CD4-positive, alpha-beta memory T cell (primary cell): ENCODE measurements at regions not wholly inside any gene's neighbourhood (a gene's known extent, or its start where the extent isn't known, plus 50 kb on each side); places are given as distances from the start of the nearest gene placed in this dataset.

Experiments
- CTCF ChIA-PET: fragments of 350-600 bp; sonication (Branson Sonifier 250); formaldehyde crosslinking; loops from one replicate; lab custom pipeline; 2021; ENCODE audit warnings: inconsistent platforms; ENCODE audit not compliant: partially characterized antibody; lab: Charles Lee
- POLR2A ChIA-PET: fragments of 350-600 bp; sonication (Branson Sonifier 250); formaldehyde crosslinking; loops from one replicate; lab custom pipeline; 2021; ENCODE audit not compliant: partially characterized antibody; lab: Charles Lee
- DNase-seq, 5 donors: peaks; one replicate each; pipeline versions ENCODE4 v3.0.0 to v3.0.0-alpha.2; 2020 to 2022; ENCODE audit warnings: mixed read lengths in 1 of 5
- H3K27ac ChIP-seq: one replicate; pipeline ENCODE4 v1.7.0; 2013; ENCODE audit warnings: low read depth, low read length
- H3K27me3 ChIP-seq: 2 replicates; pipeline ENCODE4 v1.7.0; 2013; ENCODE audit warnings: mild to moderate bottlenecking, low read length, moderate library complexity; ENCODE audit not compliant: insufficient read depth
- H3K36me3 ChIP-seq: 2 replicates; pipeline ENCODE4 v1.7.0; 2013; ENCODE audit warnings: mild to moderate bottlenecking, low read length, moderate library complexity; ENCODE audit not compliant: insufficient read depth
- H3K4me1 ChIP-seq: 2 replicates; pipeline ENCODE4 v1.7.0; 2013; ENCODE audit warnings: mild to moderate bottlenecking, low read length, moderate library complexity; ENCODE audit not compliant: insufficient read depth
- H3K4me3 ChIP-seq, 2 donors: one replicate each; pipeline ENCODE4 v1.7.0; 2013; ENCODE audit warnings: low read length in 2 of 2, mild to moderate bottlenecking in 1 of 2
- H3K9me3 ChIP-seq, 2 donors: one replicate each; pipeline ENCODE4 v1.7.0; 2013; ENCODE audit warnings: low read length in 2 of 2, control low read depth in 1 of 2; ENCODE audit not compliant: control insufficient read depth in 1 of 2
- H3K27ac Mint-ChIP-seq, 7 donors: one replicate each; pipeline ENCODE4 v1.8.0; 2020 to 2021; ENCODE audit warnings: mixed read lengths in 7 of 7, mild to moderate bottlenecking in 6 of 7, inconsistent platforms in 3 of 7, moderate library complexity in 3 of 7
- H3K27me3 Mint-ChIP-seq, 2 donors: one replicate each; pipeline ENCODE4 v1.8.0; 2020 to 2021; ENCODE audit warnings: mixed read lengths in 2 of 2
- H3K36me3 Mint-ChIP-seq, 2 donors: one replicate each; pipeline ENCODE4 v1.8.0; 2020 to 2021; ENCODE audit warnings: mixed read lengths in 2 of 2, inconsistent platforms in 1 of 2, mild to moderate bottlenecking in 1 of 2
- H3K4me1 Mint-ChIP-seq, 4 donors: one replicate each; pipeline ENCODE4 v1.8.0; 2020 to 2021; ENCODE audit warnings: mixed read lengths in 4 of 4, mild to moderate bottlenecking in 1 of 4
- H3K4me3 Mint-ChIP-seq, 8 donors: one replicate each; pipeline ENCODE4 v1.8.0; 2020 to 2021; ENCODE audit warnings: mixed read lengths in 8 of 8, mild to moderate bottlenecking in 7 of 8, moderate library complexity in 6 of 8, inconsistent platforms in 3 of 8
- H3K9me3 Mint-ChIP-seq, 8 donors: one replicate each; pipeline ENCODE4 v1.8.0; 2020 to 2021; ENCODE audit warnings: mixed read lengths in 8 of 8, mild to moderate bottlenecking in 5 of 8, inconsistent platforms in 3 of 8, moderate library complexity in 1 of 8
- intact Hi-C: fragments of 100-400 bp; cut with micrococcal nuclease; formaldehyde crosslinking; loops from one replicate; pipeline ENCODE4 v1.15.1; 2023

GRCh38 chr2:216257089-216257488 is 115.2 kb downstream of the MARCHF4 start:
- Histone ChIP-seq H3K4me1 (no peaks in the 10 kb centered on the region), H3K27me3 (no peaks in the 10 kb centered on the region), H3K36me3 (no peaks in the 10 kb centered on the region), H3K9me3 (no peaks in the 10 kb centered on the region), H3K4me3 (no peak overlapping the region), H3K27ac (no peak overlapping the region)
- DNase-seq, result no peak
- CTCF ChIA-PET, result no interaction called here
- Mint-ChIP-seq H3K9me3 (peaks cover 0 to 1% (median 0%) of the 10 kb centered on the region in 8 donors), H3K27ac (no peak overlapping the region), H3K27me3 (no peaks in the 10 kb centered on the region), H3K4me1 (no peaks in the 10 kb centered on the region), H3K36me3 (no peaks in the 10 kb centered on the region), H3K4me3 (no peak overlapping the region)
- intact Hi-C loops, result no loop called here
- POLR2A ChIA-PET, result no interaction called here
